ENCODE measurements at regions not wholly inside any gene's neighbourhood (a gene's known extent, or its start where the extent isn't known, plus 50 kb on each side); places are given as distances from the start of the nearest gene placed in this dataset.

DNA sequence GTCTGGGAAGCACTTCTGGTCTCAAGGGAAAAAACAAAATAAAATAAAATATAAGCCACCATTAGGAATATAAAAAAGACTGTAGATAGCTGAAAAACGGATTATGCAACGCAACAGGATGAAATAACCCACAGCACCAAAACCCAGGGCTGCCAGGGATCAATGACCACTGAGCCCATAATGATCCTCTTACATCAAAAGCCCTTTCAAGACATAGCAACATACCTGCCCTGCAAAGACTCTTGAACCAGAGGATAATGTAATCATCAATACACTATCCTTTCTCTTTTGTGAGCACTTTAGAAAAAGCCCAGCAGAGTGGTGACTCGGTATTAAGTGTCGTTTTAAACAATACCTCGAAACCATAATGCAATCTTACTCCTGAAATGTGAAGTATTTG is 235.0 kb upstream of the SOX21 start:
- Histone ChIP-seq H3K36me3 (no peaks in the 10 kb centered on the region), H3K27me3 (no peaks in the 10 kb centered on the region), H3K4me1 (no peaks in the 10 kb centered on the region), H3K9me3 (no peaks in the 10 kb centered on the region), H3K4me3 (no peak overlapping the region), H3K27ac (no peak overlapping the region)
- in situ Hi-C loops (cut with MboI; ENCODE audit: low pct_ligation_motif_present in 1 of 4, low pct_unique_long_range_greater_than_20kb in 1 of 4, low sequenced_read_pairs in 3 of 4) (no loop called here), intact Hi-C loops (cut with DNase I; ENCODE audit: low total_unique reads) (no loop called here)
- no peak for DNase-seq
- TF ChIP-seq EP300 (IDR thresholded peaks at IDR 0.05; ENCODE audit: low read depth), result no peak
- no peak for TF ChIP-seq POLR2AphosphoS5 (IDR thresholded peaks at IDR 0.05)
- TF ChIP-seq, protein P1, sequence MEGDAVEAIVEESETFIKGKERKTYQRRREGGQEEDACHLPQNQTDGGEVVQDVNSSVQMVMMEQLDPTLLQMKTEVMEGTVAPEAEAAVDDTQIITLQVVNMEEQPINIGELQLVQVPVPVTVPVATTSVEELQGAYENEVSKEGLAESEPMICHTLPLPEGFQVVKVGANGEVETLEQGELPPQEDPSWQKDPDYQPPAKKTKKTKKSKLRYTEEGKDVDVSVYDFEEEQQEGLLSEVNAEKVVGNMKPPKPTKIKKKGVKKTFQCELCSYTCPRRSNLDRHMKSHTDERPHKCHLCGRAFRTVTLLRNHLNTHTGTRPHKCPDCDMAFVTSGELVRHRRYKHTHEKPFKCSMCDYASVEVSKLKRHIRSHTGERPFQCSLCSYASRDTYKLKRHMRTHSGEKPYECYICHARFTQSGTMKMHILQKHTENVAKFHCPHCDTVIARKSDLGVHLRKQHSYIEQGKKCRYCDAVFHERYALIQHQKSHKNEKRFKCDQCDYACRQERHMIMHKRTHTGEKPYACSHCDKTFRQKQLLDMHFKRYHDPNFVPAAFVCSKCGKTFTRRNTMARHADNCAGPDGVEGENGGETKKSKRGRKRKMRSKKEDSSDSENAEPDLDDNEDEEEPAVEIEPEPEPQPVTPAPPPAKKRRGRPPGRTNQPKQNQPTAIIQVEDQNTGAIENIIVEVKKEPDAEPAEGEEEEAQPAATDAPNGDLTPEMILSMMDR (IDR thresholded peaks at IDR 0.05), result no peak
- TF ChIP-seq POLR2A (IDR thresholded peaks at IDR 0.05), result no peak
- WGBS, 2 donors (ENCODE audit: low coverage in 1 of 2), result 76 to 82% methylated on average over 5 of the region's 5 CpGs

GRCh38 chr13:94946039-94946438 is 233.7 kb upstream of the SOX21 start:
- WGBS, 2 donors (ENCODE audit: low coverage in 1 of 2), result 87 to 88% methylated on average over 3 to 5 of the region's 5 CpGs
- no peaks in the 10 kb centered on the region for H3K27me3 ChIP-seq
- H3K4me1 ChIP-seq, result no peaks in the 10 kb centered on the region
- intact Hi-C loops (cut with DNase I; ENCODE audit: low total_unique reads) (no loop called here), in situ Hi-C loops (cut with MboI; ENCODE audit: low pct_ligation_motif_present in 1 of 4, low pct_unique_long_range_greater_than_20kb in 1 of 4, low sequenced_read_pairs in 3 of 4) (no loop called here)
- no peak overlapping the region for H3K4me3 ChIP-seq
- no peaks in the 10 kb centered on the region for H3K9me3 ChIP-seq
- H3K36me3 ChIP-seq, result no peaks in the 10 kb centered on the region
- TF ChIP-seq, protein P1 (IDR thresholded peaks at IDR 0.05), result no peak
- no peak for TF ChIP-seq POLR2AphosphoS5 (IDR thresholded peaks at IDR 0.05)
- TF ChIP-seq POLR2A (IDR thresholded peaks at IDR 0.05), result no peak
- no peak for TF ChIP-seq EP300 (IDR thresholded peaks at IDR 0.05; ENCODE audit: low read depth)
- no peak for DNase-seq
- no peak overlapping the region for H3K27ac ChIP-seq

- Histone ChIP-seq H3K27ac (no peak overlapping the region), H3K4me3 (no peak overlapping the region), H3K9me3 (no peaks in the 10 kb centered on the region), H3K27me3 (no peaks in the 10 kb centered on the region), H3K36me3 (no peaks in the 10 kb centered on the region), H3K4me1 (no peaks in the 10 kb centered on the region)
- no peak for TF ChIP-seq POLR2A (IDR thresholded peaks at IDR 0.05)
- TF ChIP-seq, protein P1 (IDR thresholded peaks at IDR 0.05), result no peak
- TF ChIP-seq EP300 (IDR thresholded peaks at IDR 0.05; ENCODE audit: low read depth), result no peak
- TF ChIP-seq POLR2AphosphoS5 (IDR thresholded peaks at IDR 0.05), result no peak
- DNase-seq, result no peak
- 83% methylated on average over 4 of the region's 4 CpGs for WGBS, 2 donors (ENCODE audit: low coverage in 1 of 2)
- intact Hi-C loops (cut with DNase I; ENCODE audit: low total_unique reads), result no loop called here
- in situ Hi-C loops (cut with MboI; ENCODE audit: low pct_ligation_motif_present in 1 of 4, low pct_unique_long_range_greater_than_20kb in 1 of 4, low sequenced_read_pairs in 3 of 4), result no loop called here
Measured at GRCh38 chr13:94938124-94938523, 225.8 kb upstream of the SOX21 start.

- Histone ChIP-seq H3K36me3 (no peaks in the 10 kb centered on the region), H3K4me1 (no peaks in the 10 kb centered on the region), H3K4me3 (no peak overlapping the region), H3K9me3 (no peaks in the 10 kb centered on the region), H3K27ac (no peak overlapping the region), H3K27me3 (no peaks in the 10 kb centered on the region)
- DNase-seq, result no peak
- intact Hi-C loops (cut with DNase I; ENCODE audit: low total_unique reads), result no loop called here
- TF ChIP-seq, protein P1 (IDR thresholded peaks at IDR 0.05), result no peak
- TF ChIP-seq EP300 (IDR thresholded peaks at IDR 0.05; ENCODE audit: low read depth) (no peak), POLR2A (IDR thresholded peaks at IDR 0.05) (no peak), POLR2AphosphoS5 (IDR thresholded peaks at IDR 0.05) (no peak)
- in situ Hi-C loops (cut with MboI; ENCODE audit: low pct_ligation_motif_present in 1 of 4, low pct_unique_long_range_greater_than_20kb in 1 of 4, low sequenced_read_pairs in 3 of 4), result no loop called here
Measured at GRCh38 chr13:94936633-94937032, 224.3 kb upstream of the SOX21 start.
